ENCODE measurements at regions not wholly inside any gene's neighbourhood (a gene's known extent, or its start where the extent isn't known, plus 50 kb on each side); places are given as distances from the start of the nearest gene placed in this dataset.
"Not testable (repeated sequence)": the region's sequence is repeated elsewhere in the genome, so short reads cannot be mapped to it uniquely, and the experiment has no call there.

GRCh38 chr11:90426442-90426841 lies 203.6 kb upstream of the CHORDC1 start:
- Histone ChIP-seq H3K4me1 (no peaks in the 10 kb centered on the region), H3K4me3 (no peak overlapping the region), H3K27me3 (no peaks in the 10 kb centered on the region), H3K27ac (no peak overlapping the region), H3K9me3 (no peaks in the 10 kb centered on the region), H3K36me3 (no peaks in the 10 kb centered on the region)
- no peak for DNase-seq
- TF ChIP-seq CTCF (IDR thresholded peaks at IDR 0.05 in 4 of 5, conservative IDR thresholded peaks at IDR 0.05 in 1 of 5) (no peak), POLR2A (IDR thresholded peaks at IDR 0.05) (no peak)
- in situ Hi-C loops (cut with MboI; ENCODE audit: low sequenced_read_pairs in 4 of 4), result loop anchor here in 1 of 4 donors (25.0 kb wide), 1 partner anchor 89 kb away; no protein-coding TSS in a partner anchor
- no peak for ATAC-seq
- intact Hi-C loops (cut with DNase I; ENCODE audit: low total_unique reads), result no loop called here

- no peaks in the 10 kb centered on the region for H3K9me3 ChIP-seq
- DNase-seq, result no peak
- no peak for ATAC-seq
- intact Hi-C loops (cut with DNase I; ENCODE audit: low total_unique reads) (no loop called here), in situ Hi-C loops (cut with MboI; ENCODE audit: low sequenced_read_pairs in 4 of 4) (no loop called here)
- no peaks in the 10 kb centered on the region for H3K36me3 ChIP-seq
- no peak overlapping the region for H3K4me3 ChIP-seq
- TF ChIP-seq POLR2A (IDR thresholded peaks at IDR 0.05) (no peak), CTCF (IDR thresholded peaks at IDR 0.05 in 4 of 5, conservative IDR thresholded peaks at IDR 0.05 in 1 of 5) (no peak)
- no peaks in the 10 kb centered on the region for H3K4me1 ChIP-seq
- H3K27me3 ChIP-seq, result no peaks in the 10 kb centered on the region
- no peak overlapping the region for H3K27ac ChIP-seq
Observed at GRCh38 chr11:90423378-90423777, 200.5 kb upstream of the CHORDC1 start.

- H3K4me1 ChIP-seq; intact Hi-C loops (cut with DNase I; ENCODE audit: low total_unique reads); H3K27me3 ChIP-seq; H3K4me3 ChIP-seq; DNase-seq; H3K27ac ChIP-seq; H3K9me3 ChIP-seq; ATAC-seq; H3K36me3 ChIP-seq; in situ Hi-C loops (cut with MboI; ENCODE audit: low sequenced_read_pairs in 4 of 4): not testable (repeated sequence)
Observed at GRCh38 chr11:90422787-90423186, 199.9 kb upstream of the CHORDC1 start.

GRCh38 chr11:90414221-90414620 lies 191.4 kb upstream of the CHORDC1 start:
- TF ChIP-seq CTCF (IDR thresholded peaks at IDR 0.05 in 4 of 5, conservative IDR thresholded peaks at IDR 0.05 in 1 of 5) (no peak), POLR2A (IDR thresholded peaks at IDR 0.05) (no peak)
- Histone ChIP-seq H3K9me3 (no peaks in the 10 kb centered on the region), H3K4me3 (no peak overlapping the region), H3K4me1 (peaks cover 0 to 3% of the 10 kb centered on the region in 2 donors), H3K27me3 (no peaks in the 10 kb centered on the region), H3K36me3 (no peaks in the 10 kb centered on the region), H3K27ac (no peak overlapping the region)
- DNase-seq (no peak), ATAC-seq (no peak)
- intact Hi-C loops (cut with DNase I; ENCODE audit: low total_unique reads), result no loop called here
- in situ Hi-C loops (cut with MboI; ENCODE audit: low sequenced_read_pairs in 4 of 4), result no loop called here

GRCh38 chr11:90407350-90407749 lies 184.5 kb upstream of the CHORDC1 start:
- Histone ChIP-seq H3K9me3 (no peaks in the 10 kb centered on the region), H3K27ac (no peak overlapping the region), H3K4me3 (no peak overlapping the region), H3K27me3 (no peaks in the 10 kb centered on the region), H3K36me3 (no peaks in the 10 kb centered on the region), H3K4me1 (no peaks in the 10 kb centered on the region)
- intact Hi-C loops (cut with DNase I; ENCODE audit: low total_unique reads) (no loop called here), in situ Hi-C loops (cut with MboI; ENCODE audit: low sequenced_read_pairs in 4 of 4) (no loop called here)
- no peak for ATAC-seq
- TF ChIP-seq CTCF (IDR thresholded peaks at IDR 0.05 in 4 of 5, conservative IDR thresholded peaks at IDR 0.05 in 1 of 5), result no peak
- no peak for TF ChIP-seq POLR2A (IDR thresholded peaks at IDR 0.05)
- no peak for DNase-seq
